Kidney epithelial cell (primary cell): ENCODE measurements at regions not wholly inside any gene's neighbourhood (a gene's known extent, or its start where the extent isn't known, plus 50 kb on each side); places are given as distances from the start of the nearest gene placed in this dataset.

Source experiments
- DNase-seq: peaks from one replicate; pipeline ENCODE4 v3.0.0-alpha.2; 2010; ENCODE audit warnings: low read depth
- H3K27me3 ChIP-seq: 2 replicates; pipeline ENCODE4 v1.6.0; 2011; ENCODE audit warnings: low read length; ENCODE audit not compliant: control insufficient read depth, insufficient read depth
- H3K36me3 ChIP-seq: 2 replicates; pipeline ENCODE4 v1.5.1; 2011; ENCODE audit warnings: low read length; ENCODE audit not compliant: control insufficient read depth, insufficient read depth
- H3K4me3 ChIP-seq: 2 replicates; pipeline ENCODE4 v1.5.1; 2011; ENCODE audit warnings: low read depth, mild to moderate bottlenecking, control low read depth, low read length
- CTCF ChIP-seq: IDR thresholded peaks from 2 replicates; pipeline ENCODE4 v1.5.1; 2011; ENCODE audit warnings: mild to moderate bottlenecking, moderate library complexity, low read length, control low read depth, inconsistent platforms; ENCODE audit not compliant: insufficient read depth, poor library complexity, severe bottlenecking

GRCh38 chr14:36465178-36465577 lies 54.9 kb downstream of the NKX2-1 start:
- no peak for TF ChIP-seq CTCF
- H3K4me3 ChIP-seq, result no peak overlapping the region
- no peak for DNase-seq
- H3K27me3 ChIP-seq, result no peaks in the 10 kb centered on the region
- no peaks in the 10 kb centered on the region for H3K36me3 ChIP-seq

- DNase-seq, result no peak
- TF ChIP-seq CTCF, result no peak
- Histone ChIP-seq H3K36me3 (no peaks in the 10 kb centered on the region), H3K27me3 (no peaks in the 10 kb centered on the region), H3K4me3 (no peak overlapping the region)
These were observed 57.1 kb downstream of the NKX2-1 start for GRCh38 chr14:36462890-36463289.

DNA sequence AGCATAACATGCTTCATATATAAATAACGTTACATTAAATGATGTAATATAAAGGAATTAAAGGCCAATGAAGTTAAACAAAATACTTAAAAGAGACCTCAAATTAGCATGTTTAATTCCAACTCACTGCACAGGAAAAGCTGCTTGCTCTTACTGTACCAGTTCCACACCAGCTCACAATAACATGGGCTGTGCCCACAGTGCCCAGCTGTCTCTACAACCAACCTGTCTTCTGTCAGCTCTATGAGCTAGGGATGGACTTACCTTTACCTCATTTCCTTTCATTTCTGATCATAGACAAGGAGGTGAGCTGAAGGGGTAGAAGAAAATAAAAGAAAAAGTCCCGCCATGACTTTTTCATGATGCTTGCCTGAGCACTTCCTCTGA lies 64.8 kb downstream of the NKX2-1 start:
- Histone ChIP-seq H3K36me3 (no peaks in the 10 kb centered on the region), H3K27me3 (no peaks in the 10 kb centered on the region), H3K4me3 (no peak overlapping the region)
- no peak for DNase-seq
- no peak for TF ChIP-seq CTCF

GRCh38 chr14:36454599-36455240 lies 65.3 kb downstream of the NKX2-1 start:
- no peak for TF ChIP-seq CTCF
- no peaks in the 10 kb centered on the region for H3K36me3 ChIP-seq
- no peak for DNase-seq
- no peak overlapping the region for H3K4me3 ChIP-seq
- H3K27me3 ChIP-seq, result no peaks in the 10 kb centered on the region

GRCh38 chr14:36452860-36453259 lies 67.2 kb downstream of the NKX2-1 start:
- no peak for TF ChIP-seq CTCF
- H3K4me3 ChIP-seq, result no peak overlapping the region
- no peak for DNase-seq
- H3K27me3 ChIP-seq, result no peaks in the 10 kb centered on the region
- H3K36me3 ChIP-seq, result no peaks in the 10 kb centered on the region
